ENCODE measurements at regions not wholly inside any gene's neighbourhood (a gene's known extent, or its start where the extent isn't known, plus 50 kb on each side); places are given as distances from the start of the nearest gene placed in this dataset.
A peak's percentile ranks its signal among the peaks of the same experiment; 100 is the strongest.

- H3K4me3 ChIP-seq, result no peak overlapping the region
- H3K27ac ChIP-seq, result no peak overlapping the region
These were observed 189.2 kb upstream of the ARHGAP20 start for GRCh38 chr11:110901441-110901840.

GRCh38 chr11:110900426-110900825, 188.2 kb upstream of the ARHGAP20 start:
- Histone ChIP-seq H3K27ac (no peak overlapping the region), H3K4me3 (no peak overlapping the region)

- no peak overlapping the region for H3K4me3 ChIP-seq
- no peak overlapping the region for H3K27ac ChIP-seq
These were observed 184.8 kb upstream of the ARHGAP20 start for GRCh38 chr11:110897035-110897434.

- no peak overlapping the region for H3K4me3 ChIP-seq
- H3K27ac ChIP-seq, result peak overlapping the region in 4 of 21 experiments; percentile 31 to 56 (median 45)
These were observed 184.1 kb upstream of the ARHGAP20 start for GRCh38 chr11:110896358-110896757.

GRCh38 chr11:110894224-110894623, 182.0 kb upstream of the ARHGAP20 start:
- no peak overlapping the region for H3K4me3 ChIP-seq
- H3K27ac ChIP-seq, result no peak overlapping the region

- Histone ChIP-seq H3K27ac (no peak overlapping the region), H3K4me3 (no peak overlapping the region)
These were observed 180.6 kb upstream of the ARHGAP20 start for GRCh38 chr11:110892741-110893285.

- Histone ChIP-seq H3K27ac (peak overlapping the region in 1 of 21 experiments; percentile 25), H3K4me3 (no peak overlapping the region)
These were observed 179.2 kb upstream of the ARHGAP20 start for GRCh38 chr11:110891411-110891810.

- no peak overlapping the region for H3K27ac ChIP-seq
These were observed 178.8 kb upstream of the ARHGAP20 start for GRCh38 chr11:110890995-110891394.

GRCh38 chr11:110886288-110886970, 174.2 kb upstream of the ARHGAP20 start:
- Histone ChIP-seq H3K4me3 (no peak overlapping the region), H3K27ac (no peak overlapping the region)

More at GRCh38 chr11:110890995-110891394, 178.8 kb upstream of the ARHGAP20 start:
- no peak overlapping the region for H3K4me3 ChIP-seq

GRCh38 chr11:110883256-110883655, 171.0 kb upstream of the ARHGAP20 start:
- Histone ChIP-seq H3K4me3 (no peak overlapping the region), H3K27ac (no peak overlapping the region)

GRCh38 chr11:110878513-110878912, 166.3 kb upstream of the ARHGAP20 start:
- peak overlapping the region in 3 of 21 experiments; percentile 33 to 74 (median 61) for H3K27ac ChIP-seq
- H3K4me3 ChIP-seq, result no peak overlapping the region

GRCh38 chr11:110874437-110875030, 162.3 kb upstream of the ARHGAP20 start:
- Histone ChIP-seq H3K4me3 (no peak overlapping the region), H3K27ac (no peak overlapping the region)

GRCh38 chr11:110873975-110874374, 161.7 kb upstream of the ARHGAP20 start:
- no peak overlapping the region for H3K4me3 ChIP-seq
- H3K27ac ChIP-seq, result no peak overlapping the region

- H3K4me3 ChIP-seq, result no peak overlapping the region
These were observed 158.7 kb upstream of the ARHGAP20 start for GRCh38 chr11:110870816-110871522.

GRCh38 chr11:110867951-110868350, 155.7 kb upstream of the ARHGAP20 start:
- Histone ChIP-seq H3K27ac (no peak overlapping the region), H3K4me3 (no peak overlapping the region)

More at GRCh38 chr11:110870816-110871522, 158.7 kb upstream of the ARHGAP20 start:
- no peak overlapping the region for H3K27ac ChIP-seq

GRCh38 chr11:110866081-110866480, 153.8 kb upstream of the ARHGAP20 start:
- no peak overlapping the region for H3K4me3 ChIP-seq
- H3K27ac ChIP-seq, result no peak overlapping the region

GRCh38 chr11:110862407-110862806, 150.2 kb upstream of the ARHGAP20 start:
- no peak overlapping the region for H3K4me3 ChIP-seq
- H3K27ac ChIP-seq, result no peak overlapping the region

- Histone ChIP-seq H3K27ac (no peak overlapping the region), H3K4me3 (no peak overlapping the region)
These were observed 148.2 kb upstream of the ARHGAP20 start for GRCh38 chr11:110860461-110860860.

- Histone ChIP-seq H3K27ac (no peak overlapping the region), H3K4me3 (no peak overlapping the region)
These were observed 147.8 kb upstream of the ARHGAP20 start for GRCh38 chr11:110859998-110860397.

GRCh38 chr11:110859240-110859840, 147.1 kb upstream of the ARHGAP20 start:
- Histone ChIP-seq H3K4me3 (no peak overlapping the region), H3K27ac (no peak overlapping the region)
